Neural cell (in vitro differentiated cells): ENCODE measurements at regions not wholly inside any gene's neighbourhood (a gene's known extent, or its start where the extent isn't known, plus 50 kb on each side); places are given as distances from the start of the nearest gene placed in this dataset.

Source experiments
- H2AFZ ChIP-seq: fragments of 200-600, 300-800 bp; sonication (generic), shearing (Covaris generic); 2 replicates; pipeline ENCODE4 v1.6.0; 2014; ENCODE audit warnings: low read depth, mild to moderate bottlenecking, antibody characterized with exemption, low read length, moderate library complexity
- H3F3A ChIP-seq: fragments of 200-600 bp; shearing (Covaris generic); 2 replicates; pipeline ENCODE4 v1.6.1; 2016; ENCODE audit warnings: mild to moderate bottlenecking, moderate library complexity, mixed read lengths, antibody characterized with exemption, low read length; ENCODE audit not compliant: insufficient read depth, poor library complexity, severe bottlenecking
- H3K27ac ChIP-seq: fragments of 200-600, 300-800 bp; sonication (generic), shearing (Covaris generic); 2 replicates; pipeline ENCODE4 v1.5.1; 2014; ENCODE audit warnings: mild to moderate bottlenecking, low read length, moderate library complexity
- H3K27me3 ChIP-seq: fragments of 300-800, 200-600 bp; sonication (generic), shearing (Covaris generic); 2 replicates; pipeline ENCODE4 v1.6.0; 2014; ENCODE audit warnings: mild to moderate bottlenecking, low read depth, low read length, moderate library complexity; ENCODE audit not compliant: insufficient read depth
- H3K36me3 ChIP-seq: fragments of 300-800, 200-600 bp; sonication (generic), shearing (Covaris generic); 2 replicates; pipeline ENCODE4 v1.5.1; 2014; ENCODE audit warnings: mild to moderate bottlenecking, antibody characterized with exemption, low read length, moderate library complexity; ENCODE audit not compliant: insufficient read depth
- H3K4me2 ChIP-seq: fragments of 300-800, 200-600 bp; sonication (generic), shearing (Covaris generic); 2 replicates; pipeline ENCODE4 v1.6.0; 2014; ENCODE audit warnings: mild to moderate bottlenecking, low read length
- H3K4me3 ChIP-seq: fragments of 300-800, 200-600 bp; sonication (generic), shearing (Covaris generic); 2 replicates; pipeline ENCODE4 v1.5.1; 2014; ENCODE audit warnings: mild to moderate bottlenecking, low read length, moderate library complexity
- H3K79me2 ChIP-seq: fragments of 200-600 bp; shearing (Covaris generic); replicated peaks from 2 replicates; pipeline ENCODE4 v1.6.0; 2014; ENCODE audit warnings: mild to moderate bottlenecking, low read length, moderate library complexity; ENCODE audit not compliant: insufficient read depth
- H3K9ac ChIP-seq: fragments of 300-800, 200-600 bp; sonication (generic), shearing (Covaris generic); 2 replicates; pipeline ENCODE4 v1.6.1; 2016; ENCODE audit warnings: mild to moderate bottlenecking, low read length, mixed read lengths
- H3K9me2 ChIP-seq: fragments of 200-600 bp; shearing (Covaris generic); 2 replicates; pipeline ENCODE4 v1.6.1; 2016; ENCODE audit warnings: mild to moderate bottlenecking, low read length, mixed read lengths; ENCODE audit not compliant: insufficient read depth
- H3K9me3 ChIP-seq: fragments of 200-600, 300-800 bp; sonication (generic), shearing (Covaris generic); 2 replicates; pipeline ENCODE4 v1.6.1; 2016; ENCODE audit warnings: mild to moderate bottlenecking, mixed run types, low read length, moderate library complexity, mixed read lengths
- H4K20me1 ChIP-seq: fragments of 200-600 bp; shearing (Covaris generic); 2 replicates; pipeline ENCODE4 v1.6.1; 2016; ENCODE audit warnings: mild to moderate bottlenecking, mixed run types; ENCODE audit not compliant: insufficient read depth
- EP300 ChIP-seq: fragments of 450-650 bp; conservative IDR thresholded peaks from 2 replicates; pipeline ENCODE4 v1.6.1; 2014; ENCODE audit warnings: antibody characterized with exemption, mild to moderate bottlenecking, moderate library complexity; ENCODE audit not compliant: poor library complexity, severe bottlenecking
- EZH2 ChIP-seq: fragments of 200-600, 300-800 bp; shearing (Covaris generic), sonication (generic); IDR thresholded peaks from 2 replicates; pipeline ENCODE4 v1.6.1; 2014; ENCODE audit warnings: antibody characterized with exemption, low read length, borderline replicate concordance, mild to moderate bottlenecking; ENCODE audit not compliant: insufficient read depth, poor library complexity, severe bottlenecking
- MXI1 ChIP-seq: fragments of 450-650 bp; conservative IDR thresholded peaks from 2 replicates; pipeline ENCODE4 v1.6.1; 2014; ENCODE audit warnings: antibody characterized with exemption, mild to moderate bottlenecking; ENCODE audit not compliant: poor library complexity, severe bottlenecking
- POLR2AphosphoS5 ChIP-seq: IDR thresholded peaks from 2 replicates; pipeline ENCODE4 v1.6.1; 2012
- RAD21 ChIP-seq: fragments of 450-650 bp; conservative IDR thresholded peaks from 2 replicates; pipeline ENCODE4 v1.6.1; 2014; ENCODE audit warnings: antibody characterized with exemption, mild to moderate bottlenecking, moderate library complexity
- SMC3 ChIP-seq: fragments of 450-650 bp; conservative IDR thresholded peaks from 2 replicates; pipeline ENCODE4 v1.6.1; 2014; ENCODE audit warnings: antibody characterized with exemption, mild to moderate bottlenecking, moderate library complexity; ENCODE audit not compliant: poor library complexity
- TAF1 ChIP-seq: IDR thresholded peaks from 2 replicates; pipeline ENCODE4 v1.6.1; 2012; ENCODE audit warnings: low read depth
- TF ChIP-seq, protein P1 (sequence below): IDR thresholded peaks from 2 replicates; pipeline ENCODE4 v1.6.1; 2012; ENCODE audit warnings: borderline replicate concordance
- TF ChIP-seq, protein P2 (sequence below): fragments of 450-650 bp; IDR thresholded peaks from 2 replicates; pipeline ENCODE4 v1.5.1; 2014; ENCODE audit warnings: antibody characterized with exemption, mild to moderate bottlenecking, moderate library complexity; ENCODE audit not compliant: poor library complexity, severe bottlenecking

DNA sequence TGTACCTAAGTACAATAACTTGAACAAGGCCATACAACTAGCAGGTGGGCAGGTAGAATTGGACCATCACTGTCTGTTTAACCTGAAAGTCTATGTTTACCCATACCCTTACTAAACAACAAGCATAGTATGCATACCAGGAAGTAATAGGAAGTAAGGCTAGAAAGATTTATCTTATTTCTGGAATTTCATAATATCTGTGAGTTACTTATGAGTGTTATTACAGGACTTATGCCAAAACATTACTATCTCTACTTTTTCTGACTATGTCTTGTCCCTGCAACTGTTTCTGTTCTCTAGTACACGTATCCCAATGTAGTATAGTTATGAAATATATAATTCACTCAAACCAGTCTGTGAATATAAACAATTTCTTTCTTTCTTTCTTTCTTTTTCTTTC lies 1400.8 kb upstream of the TENM4 start:
- Histone ChIP-seq H3K27ac (no peak overlapping the region), H3K79me2 (no peaks in the 10 kb centered on the region), H3K9ac (no peak overlapping the region), H3K27me3 (no peaks in the 10 kb centered on the region), H3K9me2 (no peaks in the 10 kb centered on the region), H3K9me3 (no peaks in the 10 kb centered on the region), H3K4me2 (no peak overlapping the region), H3K36me3 (no peaks in the 10 kb centered on the region), H3F3A (no peaks in the 10 kb centered on the region), H3K4me3 (no peak overlapping the region), H2AFZ (no peak overlapping the region), H4K20me1 (no peaks in the 10 kb centered on the region)
- no peak for TF ChIP-seq RAD21
- TF ChIP-seq, protein P1, sequence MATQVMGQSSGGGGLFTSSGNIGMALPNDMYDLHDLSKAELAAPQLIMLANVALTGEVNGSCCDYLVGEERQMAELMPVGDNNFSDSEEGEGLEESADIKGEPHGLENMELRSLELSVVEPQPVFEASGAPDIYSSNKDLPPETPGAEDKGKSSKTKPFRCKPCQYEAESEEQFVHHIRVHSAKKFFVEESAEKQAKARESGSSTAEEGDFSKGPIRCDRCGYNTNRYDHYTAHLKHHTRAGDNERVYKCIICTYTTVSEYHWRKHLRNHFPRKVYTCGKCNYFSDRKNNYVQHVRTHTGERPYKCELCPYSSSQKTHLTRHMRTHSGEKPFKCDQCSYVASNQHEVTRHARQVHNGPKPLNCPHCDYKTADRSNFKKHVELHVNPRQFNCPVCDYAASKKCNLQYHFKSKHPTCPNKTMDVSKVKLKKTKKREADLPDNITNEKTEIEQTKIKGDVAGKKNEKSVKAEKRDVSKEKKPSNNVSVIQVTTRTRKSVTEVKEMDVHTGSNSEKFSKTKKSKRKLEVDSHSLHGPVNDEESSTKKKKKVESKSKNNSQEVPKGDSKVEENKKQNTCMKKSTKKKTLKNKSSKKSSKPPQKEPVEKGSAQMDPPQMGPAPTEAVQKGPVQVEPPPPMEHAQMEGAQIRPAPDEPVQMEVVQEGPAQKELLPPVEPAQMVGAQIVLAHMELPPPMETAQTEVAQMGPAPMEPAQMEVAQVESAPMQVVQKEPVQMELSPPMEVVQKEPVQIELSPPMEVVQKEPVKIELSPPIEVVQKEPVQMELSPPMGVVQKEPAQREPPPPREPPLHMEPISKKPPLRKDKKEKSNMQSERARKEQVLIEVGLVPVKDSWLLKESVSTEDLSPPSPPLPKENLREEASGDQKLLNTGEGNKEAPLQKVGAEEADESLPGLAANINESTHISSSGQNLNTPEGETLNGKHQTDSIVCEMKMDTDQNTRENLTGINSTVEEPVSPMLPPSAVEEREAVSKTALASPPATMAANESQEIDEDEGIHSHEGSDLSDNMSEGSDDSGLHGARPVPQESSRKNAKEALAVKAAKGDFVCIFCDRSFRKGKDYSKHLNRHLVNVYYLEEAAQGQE = no peak
- no peak for TF ChIP-seq MXI1
- TF ChIP-seq TAF1 = no peak
- no peak for TF ChIP-seq SMC3
- no peak for TF ChIP-seq POLR2AphosphoS5
- TF ChIP-seq EP300 = no peak
- TF ChIP-seq EZH2 = no peak

DNA sequence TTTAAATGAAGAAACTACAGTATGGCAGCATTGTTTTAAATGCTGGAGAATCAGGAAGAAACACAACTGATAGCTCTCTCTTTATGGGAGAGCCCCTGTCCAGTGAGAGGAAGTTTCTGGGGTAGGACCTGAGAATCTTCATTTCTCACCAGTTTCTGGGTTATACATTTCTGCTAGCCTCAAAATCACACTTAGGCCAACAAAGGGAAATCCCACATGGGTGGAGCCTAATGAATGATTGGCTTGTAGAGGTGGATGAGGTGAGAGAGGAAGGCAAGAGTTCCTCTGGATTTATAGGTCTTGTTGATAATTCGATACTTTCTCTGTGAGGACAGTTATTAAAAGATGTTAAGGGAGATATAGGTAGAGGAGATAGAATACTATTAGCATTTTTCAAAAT lies 1397.3 kb upstream of the TENM4 start:
- no peak for TF ChIP-seq POLR2AphosphoS5
- TF ChIP-seq, protein P1 = no peak
- TF ChIP-seq RAD21 = no peak
- TF ChIP-seq EZH2 = no peak
- TF ChIP-seq TAF1 = no peak
- no peak for TF ChIP-seq SMC3
- TF ChIP-seq EP300 = no peak
- TF ChIP-seq, protein P2, sequence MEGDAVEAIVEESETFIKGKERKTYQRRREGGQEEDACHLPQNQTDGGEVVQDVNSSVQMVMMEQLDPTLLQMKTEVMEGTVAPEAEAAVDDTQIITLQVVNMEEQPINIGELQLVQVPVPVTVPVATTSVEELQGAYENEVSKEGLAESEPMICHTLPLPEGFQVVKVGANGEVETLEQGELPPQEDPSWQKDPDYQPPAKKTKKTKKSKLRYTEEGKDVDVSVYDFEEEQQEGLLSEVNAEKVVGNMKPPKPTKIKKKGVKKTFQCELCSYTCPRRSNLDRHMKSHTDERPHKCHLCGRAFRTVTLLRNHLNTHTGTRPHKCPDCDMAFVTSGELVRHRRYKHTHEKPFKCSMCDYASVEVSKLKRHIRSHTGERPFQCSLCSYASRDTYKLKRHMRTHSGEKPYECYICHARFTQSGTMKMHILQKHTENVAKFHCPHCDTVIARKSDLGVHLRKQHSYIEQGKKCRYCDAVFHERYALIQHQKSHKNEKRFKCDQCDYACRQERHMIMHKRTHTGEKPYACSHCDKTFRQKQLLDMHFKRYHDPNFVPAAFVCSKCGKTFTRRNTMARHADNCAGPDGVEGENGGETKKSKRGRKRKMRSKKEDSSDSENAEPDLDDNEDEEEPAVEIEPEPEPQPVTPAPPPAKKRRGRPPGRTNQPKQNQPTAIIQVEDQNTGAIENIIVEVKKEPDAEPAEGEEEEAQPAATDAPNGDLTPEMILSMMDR = no peak
- no peak for TF ChIP-seq MXI1
- Histone ChIP-seq H3K36me3 (no peaks in the 10 kb centered on the region), H3K9me2 (no peaks in the 10 kb centered on the region), H2AFZ (no peak overlapping the region), H4K20me1 (no peaks in the 10 kb centered on the region), H3K27me3 (no peaks in the 10 kb centered on the region), H3K9me3 (no peaks in the 10 kb centered on the region), H3K27ac (no peak overlapping the region), H3F3A (no peaks in the 10 kb centered on the region), H3K4me3 (no peak overlapping the region), H3K4me2 (no peak overlapping the region), H3K9ac (no peak overlapping the region), H3K79me2 (no peaks in the 10 kb centered on the region)
